Fibroblast of skin of right biceps (primary cell): ENCODE measurements at regions not wholly inside any gene's neighbourhood (a gene's known extent, or its start where the extent isn't known, plus 50 kb on each side); places are given as distances from the start of the nearest gene placed in this dataset.
A peak's percentile ranks its signal among the peaks of the same experiment; 100 is the strongest.

Experiments used
- DNase-seq: peaks from one replicate; pipeline ENCODE4 v3.0.0-alpha.2; 2013

- DNase-seq: no peak
Measured at GRCh38 chr14:51145246-51145645, 50.3 kb upstream of the TRIM9 start.

- no peak for DNase-seq
Measured at GRCh38 chr14:51147183-51147582, 52.3 kb upstream of the TRIM9 start.

DNA sequence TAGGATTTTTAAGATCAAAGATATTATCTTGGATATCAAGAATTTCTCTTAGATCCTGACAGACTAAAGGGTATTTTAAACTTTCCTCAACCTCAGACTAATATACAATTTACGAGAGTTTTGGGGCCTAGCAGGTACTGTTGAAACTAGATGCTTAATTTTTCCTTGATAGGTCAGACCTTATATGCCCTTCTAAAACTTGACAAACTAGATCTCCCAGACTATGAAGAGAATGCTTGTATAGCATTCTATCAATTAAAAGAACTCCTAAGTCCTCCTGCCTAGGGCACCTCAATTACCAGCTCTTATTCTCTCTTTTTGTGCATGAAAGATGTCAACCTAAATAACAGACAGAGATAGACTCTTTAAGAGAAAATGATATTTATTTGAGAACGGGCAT lies 60.4 kb upstream of the TRIM9 start:
- no peak for DNase-seq

DNA sequence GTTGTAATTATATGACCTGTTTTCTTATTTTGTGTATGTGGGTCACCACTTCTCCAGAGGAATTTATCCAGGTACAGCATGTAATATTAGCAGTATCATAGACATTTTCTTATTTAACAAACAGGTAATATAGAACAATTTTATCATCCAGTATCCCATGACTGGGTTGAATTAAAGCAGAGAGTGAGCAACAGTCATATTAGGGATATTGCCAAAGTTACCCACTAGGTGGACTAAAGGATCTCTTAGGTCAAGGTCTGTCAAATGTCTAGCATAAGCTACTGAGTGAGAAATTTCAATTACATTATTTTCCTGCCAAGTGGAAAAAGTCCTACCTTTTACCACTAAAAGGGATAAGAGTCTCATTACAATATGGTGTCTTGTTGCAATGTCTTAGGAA lies 62.1 kb upstream of the TRIM9 start:
- DNase-seq: no peak

- no peak for DNase-seq
Measured at GRCh38 chr14:51160871-51161270, 66.0 kb upstream of the TRIM9 start.

DNA sequence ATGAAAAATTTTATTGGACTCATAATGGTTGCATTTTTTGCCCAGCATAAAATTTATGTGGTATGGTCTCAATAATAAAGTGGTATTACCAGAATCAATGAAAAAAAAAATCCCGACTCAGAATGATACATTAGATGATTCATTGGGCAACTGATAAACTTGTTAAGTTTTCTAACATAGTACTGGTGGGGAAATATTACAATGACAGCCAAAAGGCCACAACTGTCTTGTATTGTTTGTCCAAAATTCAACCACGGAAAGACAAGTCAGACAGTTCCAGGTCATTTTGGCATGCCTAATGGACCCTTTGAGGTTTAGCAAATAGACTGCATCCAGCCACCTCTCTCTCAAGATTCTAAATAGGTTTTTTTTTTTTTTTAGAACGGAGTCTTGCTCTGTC lies 70.5 kb upstream of the TRIM9 start:
- no peak for DNase-seq

DNA sequence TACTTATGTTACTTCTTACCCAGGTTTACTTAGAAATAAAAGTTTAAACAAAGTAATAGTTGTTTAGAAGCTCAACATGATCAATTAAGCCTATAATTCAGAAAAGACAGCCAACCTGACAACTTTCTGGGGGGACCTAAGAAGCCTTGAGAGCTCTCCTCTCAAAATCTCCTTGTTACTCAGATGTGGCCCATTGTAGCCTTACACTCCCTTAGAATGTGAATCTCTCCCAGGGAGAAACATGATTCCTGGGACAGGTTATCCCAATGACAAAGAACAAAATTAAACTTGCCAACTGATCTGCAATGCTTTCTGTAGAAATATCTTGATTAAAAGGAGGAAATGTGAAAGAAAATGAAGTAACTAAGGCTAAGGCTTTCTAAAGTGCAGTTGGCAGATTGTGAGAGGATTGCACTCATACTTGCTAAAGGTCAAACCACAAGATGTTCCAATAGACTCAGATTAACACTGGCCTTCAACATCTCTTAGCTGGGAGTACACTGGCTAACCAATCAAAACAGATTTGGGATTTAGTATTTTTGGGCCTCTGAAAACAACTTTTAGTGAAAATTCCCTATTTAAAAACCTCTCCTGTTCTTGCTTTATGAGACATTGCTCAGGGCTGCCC lies 72.3 kb upstream of the TMX1 start:
- peak; percentile 12 for DNase-seq

GRCh38 chr14:51168215-51168613 lies 71.8 kb upstream of the TMX1 start:
- no peak for DNase-seq

GRCh38 chr14:51173863-51174262 lies 66.2 kb upstream of the TMX1 start:
- DNase-seq: no peak

DNA sequence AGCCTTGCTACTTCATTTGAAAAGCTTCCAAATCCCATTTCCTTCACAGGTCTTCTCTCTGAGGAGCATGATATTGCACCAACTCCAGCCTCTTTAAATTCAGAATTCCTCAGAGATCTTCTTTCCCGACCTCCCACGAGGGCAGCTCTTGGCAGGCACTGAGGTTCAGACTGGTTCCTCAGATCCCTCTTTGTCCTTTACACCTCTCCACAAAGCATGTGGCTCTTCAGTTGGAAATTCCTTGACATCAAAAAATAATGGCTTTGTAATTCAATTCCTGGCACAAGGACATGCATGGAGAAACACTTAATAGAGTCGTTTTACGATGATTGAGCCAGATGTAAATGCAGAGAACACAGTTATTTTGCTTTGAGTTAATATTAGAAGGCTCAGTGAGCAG lies 63.2 kb upstream of the TMX1 start:
- DNase-seq: no peak

- no peak for DNase-seq
Measured at GRCh38 chr14:51180577-51180976, 59.5 kb upstream of the TMX1 start.

- DNase-seq: peak; percentile 22
Measured at GRCh38 chr14:51182131-51182565, 57.9 kb upstream of the TMX1 start.

DNA sequence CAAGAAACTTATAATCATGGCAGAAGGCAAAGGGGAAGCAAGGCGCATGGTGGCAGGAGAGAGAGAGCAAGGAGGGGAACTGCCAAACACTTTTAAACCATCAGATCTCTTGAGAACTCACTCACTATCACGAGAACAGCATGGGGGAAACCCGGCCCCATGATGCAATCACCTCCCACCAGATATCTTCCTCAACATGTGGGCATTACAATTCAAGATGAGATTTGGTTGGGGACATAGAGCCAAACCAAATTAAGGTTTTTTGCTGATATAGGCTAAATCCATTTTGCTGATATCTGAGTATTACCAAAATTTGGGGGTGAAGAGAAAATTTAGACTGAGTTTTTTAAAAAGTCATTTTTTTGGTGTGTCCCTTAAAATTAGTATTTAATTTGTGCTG lies 54.9 kb upstream of the TMX1 start:
- DNase-seq: no peak

- no peak for DNase-seq
Measured at GRCh38 chr14:51185754-51186153, 54.3 kb upstream of the TMX1 start.

- DNase-seq: no peak
Measured at GRCh38 chr14:51188566-51189185, 51.4 kb upstream of the TMX1 start.

DNA sequence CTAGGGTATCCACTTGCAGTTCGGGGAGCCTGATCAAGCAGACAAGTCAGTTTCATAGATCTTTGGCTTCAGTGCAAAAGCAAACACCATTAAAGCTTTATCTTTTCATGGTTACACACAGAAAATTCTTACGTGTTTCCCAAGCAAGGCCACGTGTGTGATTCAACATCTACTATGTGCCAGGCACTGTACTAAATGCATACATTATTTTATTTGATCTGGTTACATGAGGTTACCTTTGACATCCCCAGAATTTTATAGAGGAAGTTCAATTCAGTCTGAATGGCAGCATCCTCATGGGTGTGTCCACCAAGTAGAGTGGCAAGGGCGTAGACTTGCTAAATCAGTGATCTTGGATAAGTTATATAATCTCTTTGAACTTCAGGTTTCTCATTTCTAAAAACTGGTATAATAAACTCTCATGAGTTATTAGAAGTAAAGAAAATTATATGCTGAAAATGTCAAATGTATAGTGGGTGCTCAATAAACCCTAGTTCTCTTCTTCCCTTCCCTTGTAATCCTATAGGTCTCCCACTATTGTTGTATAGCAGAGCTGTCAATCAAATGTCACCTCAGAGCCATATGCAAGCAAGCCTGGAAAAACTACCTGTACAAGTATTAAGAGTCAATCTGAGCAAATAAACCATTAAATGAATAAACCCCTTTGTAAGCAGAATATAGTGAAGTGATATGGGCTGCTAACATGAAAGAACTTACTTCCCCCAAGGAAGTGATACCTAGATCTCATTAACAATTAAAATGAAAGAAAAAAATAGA lies 50.3 kb upstream of the TMX1 start:
- DNase-seq: no peak
